ENCODE measurements at regions not wholly inside any gene's neighbourhood (a gene's known extent, or its start where the extent isn't known, plus 50 kb on each side); places are given as distances from the start of the nearest gene placed in this dataset.

DNA sequence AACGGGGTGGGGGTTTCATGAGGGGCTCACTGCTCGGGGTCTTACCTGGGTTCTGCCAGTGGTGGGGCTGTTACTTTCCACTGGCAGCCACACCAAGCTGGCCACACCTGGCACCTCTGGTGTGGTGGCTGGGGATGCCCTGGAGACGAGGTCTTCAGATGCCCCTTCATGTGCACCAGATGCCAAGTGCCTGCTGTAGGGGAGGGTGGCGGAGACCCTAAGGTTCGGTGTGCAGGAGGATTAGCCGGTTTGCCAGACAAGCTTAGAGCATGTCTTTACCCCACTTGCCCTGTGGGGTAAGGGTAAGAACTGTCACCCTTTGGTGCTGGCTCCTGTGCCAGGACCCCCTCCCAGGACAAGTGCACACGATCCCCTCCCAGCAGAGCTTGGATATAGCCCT lies 188.3 kb downstream of the TJP1 start:
- Histone ChIP-seq H3K27me3 (no peaks in the 10 kb centered on the region), H3K4me2 (no peak overlapping the region), H3K36me3 (replicated peaks; ENCODE audit: insufficient read depth, low read depth) (no peaks in the 10 kb centered on the region), H3K4me3 (no peak overlapping the region), H3K9me3 (ENCODE audit: low read depth) (no peaks in the 10 kb centered on the region), H3K4me1 (ENCODE audit: insufficient read depth) (no peaks in the 10 kb centered on the region), H3K27ac (no peak overlapping the region), H3K9me2 (replicated peaks; ENCODE audit: insufficient read depth) (no peaks in the 10 kb centered on the region), H3K79me2 (no peaks in the 10 kb centered on the region), H2AFZ (no peak overlapping the region), H4K20me1 (ENCODE audit: insufficient read depth, poor library complexity, severe bottlenecking) (no peaks in the 10 kb centered on the region)
- TF ChIP-seq EZH2phosphoT487 (IDR thresholded peaks at IDR 0.05; ENCODE audit: low read depth, severe bottlenecking, unreplicated experiment) (no peak), EZH2 (IDR thresholded peaks at IDR 0.05; ENCODE audit: borderline replicate concordance) (no peak)
- TF ChIP-seq, protein P1, sequence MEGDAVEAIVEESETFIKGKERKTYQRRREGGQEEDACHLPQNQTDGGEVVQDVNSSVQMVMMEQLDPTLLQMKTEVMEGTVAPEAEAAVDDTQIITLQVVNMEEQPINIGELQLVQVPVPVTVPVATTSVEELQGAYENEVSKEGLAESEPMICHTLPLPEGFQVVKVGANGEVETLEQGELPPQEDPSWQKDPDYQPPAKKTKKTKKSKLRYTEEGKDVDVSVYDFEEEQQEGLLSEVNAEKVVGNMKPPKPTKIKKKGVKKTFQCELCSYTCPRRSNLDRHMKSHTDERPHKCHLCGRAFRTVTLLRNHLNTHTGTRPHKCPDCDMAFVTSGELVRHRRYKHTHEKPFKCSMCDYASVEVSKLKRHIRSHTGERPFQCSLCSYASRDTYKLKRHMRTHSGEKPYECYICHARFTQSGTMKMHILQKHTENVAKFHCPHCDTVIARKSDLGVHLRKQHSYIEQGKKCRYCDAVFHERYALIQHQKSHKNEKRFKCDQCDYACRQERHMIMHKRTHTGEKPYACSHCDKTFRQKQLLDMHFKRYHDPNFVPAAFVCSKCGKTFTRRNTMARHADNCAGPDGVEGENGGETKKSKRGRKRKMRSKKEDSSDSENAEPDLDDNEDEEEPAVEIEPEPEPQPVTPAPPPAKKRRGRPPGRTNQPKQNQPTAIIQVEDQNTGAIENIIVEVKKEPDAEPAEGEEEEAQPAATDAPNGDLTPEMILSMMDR (IDR thresholded peaks at IDR 0.05; ENCODE audit: poor library complexity), result no peak
- 90% methylated on average over 7 of the region's 7 CpGs for WGBS (ENCODE audit: low lambda C conversion rate, missing lambda C conversion rate)
- no peak for DNase-seq (ENCODE audit: low spot score)

DNA sequence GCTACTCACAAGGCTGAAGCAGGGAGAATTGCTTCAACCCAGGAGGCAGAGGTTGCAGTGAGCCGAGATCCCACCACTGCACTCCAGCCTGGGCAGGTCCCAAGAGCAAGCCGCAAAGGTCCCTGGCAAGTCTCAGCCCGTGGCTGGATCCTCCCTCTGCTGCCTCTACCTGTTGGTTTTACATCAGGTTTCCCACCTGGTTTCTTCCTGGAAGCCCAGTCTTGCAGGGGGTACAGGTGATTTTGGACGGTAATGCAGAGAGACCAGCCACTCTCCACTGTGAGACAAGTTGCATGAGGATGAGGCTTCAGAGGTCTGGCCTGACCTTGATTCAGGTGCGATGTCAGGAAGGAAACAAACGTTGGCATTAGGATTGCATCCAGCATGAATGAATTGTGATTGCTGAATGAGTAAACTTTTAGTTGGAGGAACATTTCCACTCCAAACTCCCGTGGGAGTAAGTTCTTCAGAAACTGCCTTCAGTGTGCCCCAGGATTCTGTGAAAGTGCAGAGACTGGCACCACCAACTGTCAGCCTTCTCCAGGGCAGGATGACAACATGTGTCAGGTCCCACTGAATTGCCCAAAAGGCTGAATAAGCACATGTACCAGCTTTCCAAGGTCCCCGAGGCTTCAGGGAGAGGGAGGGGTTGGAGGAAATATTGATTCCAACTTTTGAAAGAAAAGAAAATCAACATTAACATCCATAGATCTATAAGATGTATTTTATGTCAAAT lies 189.4 kb downstream of the TJP1 start:
- Histone ChIP-seq H3K79me2 (no peaks in the 10 kb centered on the region), H4K20me1 (ENCODE audit: insufficient read depth, poor library complexity, severe bottlenecking) (no peaks in the 10 kb centered on the region), H3K27ac (no peak overlapping the region), H3K9me3 (ENCODE audit: low read depth) (no peaks in the 10 kb centered on the region), H2AFZ (no peak overlapping the region), H3K27me3 (no peaks in the 10 kb centered on the region), H3K4me1 (ENCODE audit: insufficient read depth) (no peaks in the 10 kb centered on the region), H3K9me2 (replicated peaks; ENCODE audit: insufficient read depth) (no peaks in the 10 kb centered on the region), H3K36me3 (replicated peaks; ENCODE audit: insufficient read depth, low read depth) (no peaks in the 10 kb centered on the region), H3K4me3 (no peak overlapping the region), H3K4me2 (no peak overlapping the region)
- TF ChIP-seq, protein P1 (IDR thresholded peaks at IDR 0.05; ENCODE audit: poor library complexity), result no peak
- no peak for TF ChIP-seq EZH2phosphoT487 (IDR thresholded peaks at IDR 0.05; ENCODE audit: low read depth, severe bottlenecking, unreplicated experiment)
- TF ChIP-seq EZH2 (IDR thresholded peaks at IDR 0.05; ENCODE audit: borderline replicate concordance), result no peak
- WGBS (ENCODE audit: low lambda C conversion rate, missing lambda C conversion rate), result 83% methylated on average over 8 of the region's 8 CpGs
- no peak for DNase-seq (ENCODE audit: low spot score)

DNA sequence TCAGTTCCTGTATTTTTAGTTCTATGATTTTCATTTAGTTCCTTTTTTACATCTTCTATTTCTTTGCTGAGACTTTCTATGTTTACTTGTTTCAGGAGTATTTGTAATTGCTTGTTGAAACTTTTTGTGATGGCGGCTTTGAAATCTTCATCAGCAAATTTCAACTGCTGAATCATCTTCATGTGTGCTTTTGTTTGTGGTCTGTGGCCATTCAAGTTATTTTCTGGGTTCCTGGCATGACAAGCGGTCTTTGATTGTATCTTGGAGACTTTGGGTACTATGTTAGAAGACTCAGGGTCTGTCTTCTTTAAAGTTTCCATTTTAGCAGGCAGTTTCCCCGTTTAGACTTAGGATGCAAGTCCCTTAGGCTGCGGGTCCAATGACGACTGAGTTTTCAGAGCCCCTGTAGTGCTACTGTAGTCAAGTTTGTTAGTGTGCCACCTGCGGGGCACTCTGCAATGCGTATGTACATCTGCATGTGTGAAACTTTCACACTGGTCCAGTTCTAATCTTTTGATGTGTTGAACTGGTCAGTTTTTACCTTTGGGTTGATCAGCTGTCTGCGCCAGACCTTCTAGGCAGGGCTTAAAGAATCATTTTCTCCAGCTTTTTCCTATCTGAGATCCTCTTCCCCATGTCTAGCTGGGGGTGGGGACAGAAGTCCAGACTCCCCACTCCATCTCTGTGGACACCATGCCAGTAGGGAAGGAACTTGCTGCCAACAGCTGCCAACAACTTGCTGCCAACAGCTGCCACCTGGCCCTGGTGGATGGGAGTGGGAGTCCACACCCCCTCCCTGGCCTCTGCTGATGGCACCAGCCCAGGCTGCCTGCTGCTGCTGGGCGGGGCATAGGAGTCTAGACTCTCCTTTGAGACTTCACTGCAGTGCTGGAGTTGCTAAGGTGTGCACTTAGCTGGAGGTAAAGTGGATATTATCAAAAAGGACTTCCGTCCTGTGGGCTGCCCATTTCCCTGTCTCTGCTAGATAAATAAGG lies 190.9 kb downstream of the TJP1 start:
- TF ChIP-seq EZH2phosphoT487 (IDR thresholded peaks at IDR 0.05; ENCODE audit: low read depth, severe bottlenecking, unreplicated experiment), result no peak
- TF ChIP-seq, protein P1 (IDR thresholded peaks at IDR 0.05; ENCODE audit: poor library complexity), result no peak
- no peak for TF ChIP-seq EZH2 (IDR thresholded peaks at IDR 0.05; ENCODE audit: borderline replicate concordance)
- no peak overlapping the region for H3K27ac ChIP-seq
- WGBS (ENCODE audit: low lambda C conversion rate, missing lambda C conversion rate), result 72% methylated on average over 10 of the region's 10 CpGs
- H3K9me2 ChIP-seq (replicated peaks; ENCODE audit: insufficient read depth), result no peaks in the 10 kb centered on the region
- no peaks in the 10 kb centered on the region for H3K4me1 ChIP-seq (ENCODE audit: insufficient read depth)
- H3K4me3 ChIP-seq, result no peak overlapping the region
- H3K27me3 ChIP-seq, result no peaks in the 10 kb centered on the region
- H3K36me3 ChIP-seq (replicated peaks; ENCODE audit: insufficient read depth, low read depth), result no peaks in the 10 kb centered on the region
- no peaks in the 10 kb centered on the region for H4K20me1 ChIP-seq (ENCODE audit: insufficient read depth, poor library complexity, severe bottlenecking)
- DNase-seq (ENCODE audit: low spot score), result no peak
- H3K79me2 ChIP-seq, result no peaks in the 10 kb centered on the region
- no peak overlapping the region for H2AFZ ChIP-seq
- H3K4me2 ChIP-seq, result no peak overlapping the region
- H3K9me3 ChIP-seq (ENCODE audit: low read depth), result no peaks in the 10 kb centered on the region
